IMR-90 (cell line): ENCODE measurements at regions not wholly inside any gene's neighbourhood (a gene's known extent, or its start where the extent isn't known, plus 50 kb on each side); places are given as distances from the start of the nearest gene placed in this dataset.

ENCODE experiments used
- ATAC-seq: fragments of 200-7000 bp; cut with Tn5 transposase; 2 replicates; pipeline ENCODE4 v1.9.1; 2020; ENCODE audit warnings: low read depth, mild to moderate bottlenecking, moderate library complexity
- BruUV-seq: library from RNA; stranded (reverse); fragments of 400-500 nt; replicated peaks from 2 replicates; lab custom pipeline; 2021; lab: Mats Ljungman, UMichigan
- CTCF ChIA-PET: fragments of 300-600 bp; formaldehyde crosslinking; extraction: SDS; loops from one replicate; lab custom pipeline; 2021; ENCODE audit warnings: antibody characterized with exemption; lab: Yijun Ruan, JAX
- POLR2A ChIA-PET: fragments of 300-600 bp; sonication (Branson Sonifier 250); formaldehyde crosslinking; loops from one replicate; lab custom pipeline; 2022; ENCODE audit warnings: antibody characterized with exemption; ENCODE audit not compliant: unreplicated experiment; lab: Charles Lee
- DNase-seq: peaks from one replicate; pipeline ENCODE4 v3.0.0; 2013
- H2AFZ ChIP-seq: replicated peaks from 2 replicates; pipeline ENCODE3; 2013; ENCODE audit warnings: low read length, mild to moderate bottlenecking; ENCODE audit not compliant: poor library complexity
- H2AK5ac ChIP-seq: 2 replicates; pipeline ENCODE4 v1.6.1; 2013; ENCODE audit warnings: low read depth, low read length, inconsistent platforms
- H2AK9ac ChIP-seq: replicated peaks from 2 replicates; pipeline ENCODE3; 2013; ENCODE audit warnings: mild to moderate bottlenecking, low read depth, low read length, moderate library complexity; ENCODE audit not compliant: poor library complexity
- H2BK120ac ChIP-seq: 2 replicates; pipeline ENCODE4 v1.6.1; 2013; ENCODE audit warnings: low read depth, low read length, inconsistent platforms
- H2BK15ac ChIP-seq: 3 replicates; pipeline ENCODE4 v1.6.1; 2013; ENCODE audit warnings: low read depth, low read length, inconsistent platforms
- H2BK20ac ChIP-seq: 2 replicates; pipeline ENCODE4 v1.6.1; 2013; ENCODE audit warnings: low read depth, mild to moderate bottlenecking, inconsistent platforms, low read length, moderate library complexity
- H2BK5ac ChIP-seq: 2 replicates; pipeline ENCODE4 v1.6.1; 2013; ENCODE audit warnings: mild to moderate bottlenecking, low read depth, low read length, inconsistent platforms; ENCODE audit not compliant: poor library complexity, severe bottlenecking
- H3K14ac ChIP-seq: replicated peaks from 2 replicates; pipeline ENCODE4 v1.6.1; 2013; ENCODE audit warnings: low read depth, low read length, inconsistent platforms
- H3K18ac ChIP-seq: 2 replicates; pipeline ENCODE4 v1.6.1; 2013; ENCODE audit warnings: low read depth, low read length, control low read depth
- H3K23ac ChIP-seq: 2 replicates; pipeline ENCODE4 v1.6.1; 2013; ENCODE audit warnings: low read depth, low read length, inconsistent platforms
- H3K27ac ChIP-seq: 2 replicates; pipeline ENCODE4 v1.5.1; 2013; ENCODE audit warnings: mild to moderate bottlenecking, control low read depth, low read length; ENCODE audit not compliant: insufficient read depth
- H3K27me3 ChIP-seq: 2 replicates; pipeline ENCODE4 v1.6.1; 2013; ENCODE audit warnings: low read length; ENCODE audit not compliant: control insufficient read depth, insufficient read depth
- H3K36me3 ChIP-seq: 2 replicates; pipeline ENCODE4 v1.6.1; 2013; ENCODE audit warnings: low read length, mixed read lengths; ENCODE audit not compliant: control insufficient read depth, insufficient read depth
- H3K4ac ChIP-seq: 2 replicates; pipeline ENCODE4 v1.6.1; 2013; ENCODE audit warnings: low read depth, low read length, inconsistent platforms
- H3K4me1 ChIP-seq: 2 replicates; pipeline ENCODE4 v1.6.1; 2013; ENCODE audit warnings: low read length, mixed read lengths; ENCODE audit not compliant: control insufficient read depth, insufficient read depth
- H3K4me2 ChIP-seq: 2 replicates; pipeline ENCODE4 v1.6.1; 2013; ENCODE audit warnings: low read depth, mild to moderate bottlenecking, control low read depth, low read length, moderate library complexity
- H3K4me3 ChIP-seq: 2 replicates; pipeline ENCODE4 v1.5.1; 2013; ENCODE audit warnings: low read depth, mild to moderate bottlenecking, control low read depth, low read length, moderate library complexity; ENCODE audit not compliant: insufficient read depth
- H3K56ac ChIP-seq: 2 replicates; pipeline ENCODE4 v1.6.1; 2013; ENCODE audit warnings: low read length, inconsistent platforms; ENCODE audit not compliant: insufficient read depth; ENCODE audit errors: extremely low read depth
- H3K79me1 ChIP-seq, 2 experiments: 2 replicates each; pipeline ENCODE4 v1.6.1; 2013; ENCODE audit warnings: low read length in 2 of 2, inconsistent platforms in 1 of 2, low read depth in 1 of 2
- H3K9ac ChIP-seq: 2 replicates; pipeline ENCODE4 v1.6.1; 2013; ENCODE audit warnings: low read depth, low read length, control low read depth
- H3K9me1 ChIP-seq: 2 replicates; pipeline ENCODE4 v1.6.1; 2013; ENCODE audit warnings: low read length, inconsistent platforms; ENCODE audit not compliant: insufficient read depth
- H3K9me3 ChIP-seq: 2 replicates; pipeline ENCODE4 v1.6.1; 2013; ENCODE audit warnings: low read length; ENCODE audit not compliant: control insufficient read depth, insufficient read depth
- H4K20me1 ChIP-seq: 2 replicates; pipeline ENCODE4 v1.6.1; 2013; ENCODE audit warnings: low read length, inconsistent platforms; ENCODE audit not compliant: insufficient read depth
- H4K5ac ChIP-seq: 2 replicates; pipeline ENCODE4 v1.6.1; 2013; ENCODE audit warnings: mild to moderate bottlenecking, low read depth, low read length, control low read depth
- H4K8ac ChIP-seq, 2 experiments: 2 replicates each; pipeline ENCODE4 v1.6.1; 2013; ENCODE audit warnings: low read depth in 2 of 2, low read length in 2 of 2, control low read depth in 1 of 2, inconsistent platforms in 1 of 2
- H4K91ac ChIP-seq: 2 replicates; pipeline ENCODE4 v1.6.1; 2013; ENCODE audit warnings: low read depth, low read length, inconsistent platforms; ENCODE audit not compliant: insufficient read depth
- CHD1 ChIP-seq: IDR thresholded peaks from 2 replicates; pipeline ENCODE4 v1.6.1; 2012; ENCODE audit warnings: low read depth, low read length, improper control_type of control experiment
- MAZ ChIP-seq: IDR thresholded peaks from 2 replicates; pipeline ENCODE4 v1.6.1; 2012; ENCODE audit warnings: low read depth, mild to moderate bottlenecking, low read length, improper control_type of control experiment, moderate library complexity, borderline replicate concordance
- POLR2A ChIP-seq: IDR thresholded peaks from 2 replicates; pipeline ENCODE4 v1.6.1; 2012; ENCODE audit warnings: mild to moderate bottlenecking, low read depth, low read length
- WGBS, 2 experiments: methylation state at CpG; one replicate each; pipeline versions ENCODE4 v1.1.5 to v1.1.7; 2013; ENCODE audit warnings: missing lambda C conversion rate in 2 of 2; ENCODE audit not compliant: insufficient read length in 1 of 2; ENCODE audit errors: extremely low coverage in 2 of 2; 5-methylcytosine and 5-hydroxymethylcytosine counted together
- dilution Hi-C: fragments of 300-500 bp; cut with HindIII; formaldehyde crosslinking; loops from one replicate; pipeline ENCODE4 v1.14.3; 2018; ENCODE audit warnings: low sequenced_read_pairs; ENCODE audit not compliant: unreplicated experiment
- in situ Hi-C: fragments of 300-500 bp; cut with MboI; formaldehyde crosslinking; loops from 3 replicates; pipeline ENCODE4 v1.14.3; 2019; ENCODE audit warnings: low sequenced_read_pairs, inconsistent platforms, mixed read lengths
- intact Hi-C: fragments of 100-400 bp; cut with micrococcal nuclease; formaldehyde crosslinking; loops from 2 replicates; pipeline ENCODE4 v1.10.0; 2022
- TF ChIP-seq, protein P1 (sequence below): conservative IDR thresholded peaks from 2 replicates; pipeline ENCODE4 v1.5.1; 2012; ENCODE audit warnings: mild to moderate bottlenecking, low read depth, low read length, improper control_type of control experiment

DNA sequence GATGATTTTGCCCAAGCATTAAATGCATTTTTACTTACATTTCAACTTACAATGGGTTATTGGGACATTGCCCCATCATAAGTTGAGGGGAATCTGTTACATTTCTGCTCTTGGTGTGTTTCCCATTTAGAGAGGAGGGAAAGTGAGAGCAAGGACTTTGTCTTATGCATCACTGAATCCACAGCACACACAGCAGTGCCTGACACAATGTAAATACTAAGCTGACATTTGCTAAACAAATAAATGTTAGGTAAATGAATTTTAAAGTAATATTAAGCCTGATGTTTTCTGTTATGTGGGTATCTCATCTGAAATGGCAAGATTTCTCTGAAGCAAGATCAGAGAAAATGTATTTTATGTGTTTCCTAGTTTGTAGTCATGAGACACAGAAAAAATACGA is 143.6 kb upstream of the STXBP5 start:
- no peak for DNase-seq
- H3K36me3 ChIP-seq, result no peaks in the 10 kb centered on the region
- no peak for ATAC-seq
- H3K9ac ChIP-seq, result no peak overlapping the region
- no CpG with 5 or more reads among the region's 1 CpG for WGBS, 2 experiments
- TF ChIP-seq MAZ (no peak), POLR2A (no peak), CHD1 (no peak)
- TF ChIP-seq, protein P1, sequence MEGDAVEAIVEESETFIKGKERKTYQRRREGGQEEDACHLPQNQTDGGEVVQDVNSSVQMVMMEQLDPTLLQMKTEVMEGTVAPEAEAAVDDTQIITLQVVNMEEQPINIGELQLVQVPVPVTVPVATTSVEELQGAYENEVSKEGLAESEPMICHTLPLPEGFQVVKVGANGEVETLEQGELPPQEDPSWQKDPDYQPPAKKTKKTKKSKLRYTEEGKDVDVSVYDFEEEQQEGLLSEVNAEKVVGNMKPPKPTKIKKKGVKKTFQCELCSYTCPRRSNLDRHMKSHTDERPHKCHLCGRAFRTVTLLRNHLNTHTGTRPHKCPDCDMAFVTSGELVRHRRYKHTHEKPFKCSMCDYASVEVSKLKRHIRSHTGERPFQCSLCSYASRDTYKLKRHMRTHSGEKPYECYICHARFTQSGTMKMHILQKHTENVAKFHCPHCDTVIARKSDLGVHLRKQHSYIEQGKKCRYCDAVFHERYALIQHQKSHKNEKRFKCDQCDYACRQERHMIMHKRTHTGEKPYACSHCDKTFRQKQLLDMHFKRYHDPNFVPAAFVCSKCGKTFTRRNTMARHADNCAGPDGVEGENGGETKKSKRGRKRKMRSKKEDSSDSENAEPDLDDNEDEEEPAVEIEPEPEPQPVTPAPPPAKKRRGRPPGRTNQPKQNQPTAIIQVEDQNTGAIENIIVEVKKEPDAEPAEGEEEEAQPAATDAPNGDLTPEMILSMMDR, result no peak
- no peak overlapping the region for H2AK5ac ChIP-seq
- H3K18ac ChIP-seq, result no peak overlapping the region
- intact Hi-C loops, result no loop called here
- dilution Hi-C loops, result no loop called here
- no peaks in the 10 kb centered on the region for H3K27me3 ChIP-seq
- no peak overlapping the region for H3K27ac ChIP-seq
- no peak overlapping the region for H2AFZ ChIP-seq
- no peak overlapping the region for H2BK15ac ChIP-seq
- CTCF ChIA-PET, result interaction anchor here (0.6 kb wide), 1 partner anchor 155 kb away, joined by 4 read pairs; no protein-coding TSS in a partner anchor
- H4K5ac ChIP-seq, result no peak overlapping the region
- no peak overlapping the region for H2AK9ac ChIP-seq
- peaks cover 8% of the 10 kb centered on the region for H3K4me1 ChIP-seq
- peaks cover 5% of the 10 kb centered on the region for H3K9me1 ChIP-seq
- no peak overlapping the region for H3K23ac ChIP-seq
- H3K4me2 ChIP-seq, result no peak overlapping the region
- no peak overlapping the region for H3K4me3 ChIP-seq
- no peaks in the 10 kb centered on the region for H4K20me1 ChIP-seq
- H2BK20ac ChIP-seq, result no peak overlapping the region
- no peak overlapping the region for H4K8ac ChIP-seq
- H4K91ac ChIP-seq, result no peak overlapping the region
- H2BK120ac ChIP-seq, result no peak overlapping the region
- H3K79me1 ChIP-seq, result no peaks in the 10 kb centered on the region
- BruUV-seq, result no TSS peak
- no peak overlapping the region for H3K14ac ChIP-seq
- in situ Hi-C loops, result no loop called here
- no peaks in the 10 kb centered on the region for H3K9me3 ChIP-seq
- no peak overlapping the region for H3K4ac ChIP-seq
- H3K56ac ChIP-seq, result no peak overlapping the region
- POLR2A ChIA-PET, result no interaction called here
- H2BK5ac ChIP-seq, result no peak overlapping the region
